GM18861 (cell line): ENCODE measurements at regions not wholly inside any gene's neighbourhood (a gene's known extent, or its start where the extent isn't known, plus 50 kb on each side); places are given as distances from the start of the nearest gene placed in this dataset.
"Not testable (repeated sequence)": the region's sequence is repeated elsewhere in the genome, so short reads cannot be mapped to it uniquely, and the experiment has no call there.

ENCODE experiments used
- ATAC-seq: cut with Tn5 transposase; IDR thresholded peaks from one replicate; pipeline ENCODE4 v1.9.1; 2021; ENCODE audit not compliant: unreplicated experiment

GRCh38 chr7:46606761-46607160 lies 685.7 kb upstream of the IGFBP3 start:
- ATAC-seq: no peak

- ATAC-seq: no peak
Measured at GRCh38 chr7:46604241-46604661, 683.2 kb upstream of the IGFBP3 start.

GRCh38 chr7:46603780-46604179 lies 682.7 kb upstream of the IGFBP3 start:
- ATAC-seq: no peak

- no peak for ATAC-seq
Measured at GRCh38 chr7:46603296-46603752, 682.3 kb upstream of the IGFBP3 start.

- no peak for ATAC-seq
Measured at GRCh38 chr7:46600340-46600739, 679.3 kb upstream of the IGFBP3 start.

GRCh38 chr7:46594831-46595230 lies 673.8 kb upstream of the IGFBP3 start:
- ATAC-seq: not testable (repeated sequence)

- not testable (repeated sequence) for ATAC-seq
Measured at GRCh38 chr7:46590918-46591905, 670.1 kb upstream of the IGFBP3 start.

GRCh38 chr7:46589286-46589685 lies 668.2 kb upstream of the IGFBP3 start:
- ATAC-seq: no peak

- no peak for ATAC-seq
Measured at GRCh38 chr7:46586406-46586805, 665.3 kb upstream of the IGFBP3 start.

- no peak for ATAC-seq
Measured at GRCh38 chr7:46583656-46584055, 662.6 kb upstream of the IGFBP3 start.

GRCh38 chr7:46581268-46581667 lies 660.2 kb upstream of the IGFBP3 start:
- no peak for ATAC-seq

- no peak for ATAC-seq
Measured at GRCh38 chr7:46580766-46581165, 659.7 kb upstream of the IGFBP3 start.

GRCh38 chr7:46577394-46577793 lies 656.3 kb upstream of the IGFBP3 start:
- no peak for ATAC-seq

- ATAC-seq: no peak
Measured at GRCh38 chr7:46576950-46577349, 655.9 kb upstream of the IGFBP3 start.

- no peak for ATAC-seq
Measured at GRCh38 chr7:46572691-46573090, 651.6 kb upstream of the IGFBP3 start.

- ATAC-seq: no peak
Measured at GRCh38 chr7:46571996-46572395, 650.9 kb upstream of the IGFBP3 start.

- ATAC-seq: no peak
Measured at GRCh38 chr7:46569133-46569465, 648.0 kb upstream of the IGFBP3 start.

GRCh38 chr7:46568420-46569132 lies 647.5 kb upstream of the IGFBP3 start:
- ATAC-seq: no peak

GRCh38 chr7:46567858-46568257 lies 646.8 kb upstream of the IGFBP3 start:
- ATAC-seq: no peak

GRCh38 chr7:46566097-46566774 lies 645.2 kb upstream of the IGFBP3 start:
- ATAC-seq: no peak
